ENCODE measurements at regions not wholly inside any gene's neighbourhood (a gene's known extent, or its start where the extent isn't known, plus 50 kb on each side); places are given as distances from the start of the nearest gene placed in this dataset.

- H3K27me3 Mint-ChIP-seq: peaks cover 17 to 48% of the 10 kb centered on the region in 2 donors
- H3K36me3 Mint-ChIP-seq: no peaks in the 10 kb centered on the region
- DNase-seq: no peak
- peaks cover 3% of the 10 kb centered on the region for H3K27me3 ChIP-seq (ENCODE audit: insufficient read depth, low read length, poor library complexity, severe bottlenecking)
- no peak overlapping the region for H3K4me3 Mint-ChIP-seq
- POLR2A ChIA-PET: no interaction called here
- CTCF ChIA-PET: no interaction called here
- H3K4me3 ChIP-seq (ENCODE audit: low read length): no peak overlapping the region
- H3K9me3 Mint-ChIP-seq: no peaks in the 10 kb centered on the region
- no peak overlapping the region for H3K27ac Mint-ChIP-seq
- H3K4me1 Mint-ChIP-seq: no peaks in the 10 kb centered on the region
- H3K9me3 ChIP-seq (ENCODE audit: low read length): no peaks in the 10 kb centered on the region
- H3K36me3 ChIP-seq (ENCODE audit: insufficient read depth, low read length): no peaks in the 10 kb centered on the region
- no peaks in the 10 kb centered on the region for H3K4me1 ChIP-seq (ENCODE audit: insufficient read depth, low read length)
- H3K27ac ChIP-seq (ENCODE audit: low read depth, low read length): no peak overlapping the region
Observed at GRCh38 chr3:160622263-160623045, 54.5 kb upstream of the ARL14 start.

DNA sequence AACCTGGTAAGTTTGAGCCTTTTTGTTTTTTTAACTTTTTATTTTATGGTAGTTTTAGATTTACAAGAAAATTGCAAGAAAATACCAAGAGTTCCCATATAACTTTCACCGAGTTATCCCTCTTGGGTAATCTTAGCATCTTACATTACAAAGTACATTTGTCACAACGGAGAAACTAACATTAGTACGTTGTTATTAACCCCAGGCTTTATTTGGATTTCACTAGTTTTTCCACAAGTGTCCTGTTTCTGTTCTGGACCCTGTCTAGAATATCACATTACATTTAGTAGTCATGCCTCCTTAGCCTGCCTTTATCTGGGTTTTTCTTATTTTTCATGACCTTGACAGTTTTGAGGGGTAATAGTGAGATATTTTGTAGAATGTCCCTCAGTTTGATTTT lies 53.5 kb upstream of the KPNA4 start:
- Histone ChIP-seq H3K36me3 (ENCODE audit: insufficient read depth, low read length) (no peaks in the 10 kb centered on the region), H3K4me1 (ENCODE audit: insufficient read depth, low read length) (no peaks in the 10 kb centered on the region), H3K27ac (ENCODE audit: low read depth, low read length) (no peak overlapping the region), H3K27me3 (ENCODE audit: insufficient read depth, low read length, poor library complexity, severe bottlenecking) (peaks cover 3% of the 10 kb centered on the region), H3K9me3 (ENCODE audit: low read length) (no peaks in the 10 kb centered on the region), H3K4me3 (ENCODE audit: low read length) (no peak overlapping the region)
- Mint-ChIP-seq H3K4me3 (no peak overlapping the region), H3K27me3 (peaks cover 18 to 55% of the 10 kb centered on the region in 2 donors), H3K4me1 (no peaks in the 10 kb centered on the region), H3K27ac (no peak overlapping the region), H3K36me3 (no peaks in the 10 kb centered on the region), H3K9me3 (no peaks in the 10 kb centered on the region)
- no peak for DNase-seq
- POLR2A ChIA-PET: no interaction called here
- CTCF ChIA-PET: no interaction called here

GRCh38 chr3:160618363-160618762 lies 53.0 kb upstream of the KPNA4 start:
- Mint-ChIP-seq H3K4me3 (no peak overlapping the region), H3K27ac (no peak overlapping the region), H3K27me3 (peaks cover 19 to 60% of the 10 kb centered on the region in 2 donors), H3K36me3 (no peaks in the 10 kb centered on the region), H3K4me1 (no peaks in the 10 kb centered on the region), H3K9me3 (no peaks in the 10 kb centered on the region)
- Histone ChIP-seq H3K27ac (ENCODE audit: low read depth, low read length) (no peak overlapping the region), H3K27me3 (ENCODE audit: insufficient read depth, low read length, poor library complexity, severe bottlenecking) (peaks cover 6% of the 10 kb centered on the region), H3K36me3 (ENCODE audit: insufficient read depth, low read length) (no peaks in the 10 kb centered on the region), H3K4me3 (ENCODE audit: low read length) (no peak overlapping the region), H3K4me1 (ENCODE audit: insufficient read depth, low read length) (no peaks in the 10 kb centered on the region), H3K9me3 (ENCODE audit: low read length) (no peaks in the 10 kb centered on the region)
- DNase-seq: no peak
- ChIA-PET CTCF (no interaction called here), POLR2A (no interaction called here)

DNA sequence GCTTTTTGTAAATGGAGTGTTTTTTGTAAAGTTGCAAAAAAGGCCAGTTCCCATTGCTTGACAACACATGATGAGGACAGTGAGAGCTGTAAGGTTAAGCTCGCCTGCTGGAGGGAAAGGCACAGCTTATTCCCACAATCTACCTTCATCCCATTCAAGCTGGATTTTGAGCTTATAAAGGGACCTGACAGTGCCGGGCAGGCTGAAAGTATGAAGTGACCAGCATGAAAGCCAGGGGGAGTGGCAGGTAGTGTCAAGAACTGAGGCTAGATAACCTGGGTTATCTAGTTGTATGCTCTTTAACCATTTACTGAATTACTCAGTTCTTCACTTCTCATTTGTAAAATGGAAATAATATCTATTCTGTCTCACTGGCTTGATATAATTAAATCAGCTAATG lies 52.3 kb upstream of the KPNA4 start:
- Mint-ChIP-seq H3K36me3 (no peaks in the 10 kb centered on the region), H3K27me3 (peaks cover 24 to 63% of the 10 kb centered on the region in 2 donors), H3K4me3 (no peak overlapping the region), H3K27ac (no peak overlapping the region), H3K9me3 (no peaks in the 10 kb centered on the region), H3K4me1 (no peaks in the 10 kb centered on the region)
- CTCF ChIA-PET: no interaction called here
- H3K36me3 ChIP-seq (ENCODE audit: insufficient read depth, low read length): no peaks in the 10 kb centered on the region
- POLR2A ChIA-PET: no interaction called here
- no peaks in the 10 kb centered on the region for H3K4me1 ChIP-seq (ENCODE audit: insufficient read depth, low read length)
- DNase-seq: no peak
- H3K4me3 ChIP-seq (ENCODE audit: low read length): no peak overlapping the region
- no peaks in the 10 kb centered on the region for H3K9me3 ChIP-seq (ENCODE audit: low read length)
- H3K27me3 ChIP-seq (ENCODE audit: insufficient read depth, low read length, poor library complexity, severe bottlenecking): peaks cover 11% of the 10 kb centered on the region
- no peak overlapping the region for H3K27ac ChIP-seq (ENCODE audit: low read depth, low read length)

- ChIA-PET CTCF (no interaction called here), POLR2A (no interaction called here)
- Mint-ChIP-seq H3K9me3 (no peaks in the 10 kb centered on the region), H3K4me3 (no peak overlapping the region), H3K36me3 (no peaks in the 10 kb centered on the region), H3K4me1 (no peaks in the 10 kb centered on the region), H3K27ac (no peak overlapping the region), H3K27me3 (peaks cover 26 to 63% of the 10 kb centered on the region in 2 donors)
- H3K27me3 ChIP-seq (ENCODE audit: insufficient read depth, low read length, poor library complexity, severe bottlenecking): peaks cover 11% of the 10 kb centered on the region
- no peak for DNase-seq
- H3K9me3 ChIP-seq (ENCODE audit: low read length): no peaks in the 10 kb centered on the region
- H3K36me3 ChIP-seq (ENCODE audit: insufficient read depth, low read length): no peaks in the 10 kb centered on the region
- H3K4me3 ChIP-seq (ENCODE audit: low read length): no peak overlapping the region
- no peaks in the 10 kb centered on the region for H3K4me1 ChIP-seq (ENCODE audit: insufficient read depth, low read length)
- no peak overlapping the region for H3K27ac ChIP-seq (ENCODE audit: low read depth, low read length)
Observed at GRCh38 chr3:160616716-160617115, 51.3 kb upstream of the KPNA4 start.

DNA sequence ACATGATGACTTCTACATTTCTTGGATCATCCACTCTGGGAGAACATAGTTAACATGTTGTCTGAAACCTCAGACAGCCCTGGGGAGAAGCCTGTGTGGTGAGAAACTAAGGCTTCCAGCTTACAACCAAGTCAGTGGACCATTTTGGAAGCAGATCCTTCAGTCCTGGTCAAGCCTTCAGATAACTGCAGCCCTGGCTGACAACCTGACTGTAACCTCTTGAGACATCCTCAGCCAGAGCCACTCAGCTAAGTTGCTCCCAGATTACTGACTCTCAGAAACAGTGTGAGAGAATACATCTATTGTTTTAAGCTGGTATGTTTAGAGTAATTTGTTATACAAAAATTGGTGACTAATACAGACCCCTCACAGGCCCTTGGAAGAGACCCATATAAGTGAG lies 50.9 kb upstream of the KPNA4 start:
- Histone ChIP-seq H3K9me3 (ENCODE audit: low read length) (no peaks in the 10 kb centered on the region), H3K27me3 (ENCODE audit: insufficient read depth, low read length, poor library complexity, severe bottlenecking) (peaks cover 11% of the 10 kb centered on the region), H3K36me3 (ENCODE audit: insufficient read depth, low read length) (no peaks in the 10 kb centered on the region), H3K27ac (ENCODE audit: low read depth, low read length) (no peak overlapping the region), H3K4me1 (ENCODE audit: insufficient read depth, low read length) (no peaks in the 10 kb centered on the region), H3K4me3 (ENCODE audit: low read length) (no peak overlapping the region)
- POLR2A ChIA-PET: no interaction called here
- DNase-seq: no peak
- H3K27ac Mint-ChIP-seq: no peak overlapping the region
- CTCF ChIA-PET: no interaction called here
- peaks cover 23 to 64% of the 10 kb centered on the region in 2 donors for H3K27me3 Mint-ChIP-seq
- H3K36me3 Mint-ChIP-seq: no peaks in the 10 kb centered on the region
- H3K4me1 Mint-ChIP-seq: no peaks in the 10 kb centered on the region
- H3K9me3 Mint-ChIP-seq: no peaks in the 10 kb centered on the region
- H3K4me3 Mint-ChIP-seq: no peak overlapping the region
